Transverse colon (tissue), 4 donors: ENCODE measurements at regions not wholly inside any gene's neighbourhood (a gene's known extent, or its start where the extent isn't known, plus 50 kb on each side); places are given as distances from the start of the nearest gene placed in this dataset.

Experiments used
- CTCF ChIP-seq, 5 experiments: fragments of 200-600 bp in 3 of 5; fragments of 450-650 bp in 2 of 5; sonication (generic) in 3 of 5; IDR thresholded peaks; 1 replicate in 2 of 5; 2 replicates in 3 of 5; pipeline ENCODE4 v1.5.1; 2016 to 2017; ENCODE audit warnings: antibody characterized with exemption in 5 of 5, inconsistent platforms in 3 of 5, mild to moderate bottlenecking in 2 of 5, moderate library complexity in 1 of 5
- POLR2A ChIP-seq: fragments of 450-650 bp; IDR thresholded peaks from one replicate; pipeline ENCODE4 v1.6.1; 2016; ENCODE audit warnings: antibody characterized with exemption, mild to moderate bottlenecking, moderate library complexity
- POLR2AphosphoS5 ChIP-seq, 3 donors: sonication (generic); formaldehyde crosslinking; IDR thresholded peaks; one replicate each; pipeline ENCODE4 v1.6.1; 2016; ENCODE audit warnings: antibody characterized with exemption in 3 of 3

DNA sequence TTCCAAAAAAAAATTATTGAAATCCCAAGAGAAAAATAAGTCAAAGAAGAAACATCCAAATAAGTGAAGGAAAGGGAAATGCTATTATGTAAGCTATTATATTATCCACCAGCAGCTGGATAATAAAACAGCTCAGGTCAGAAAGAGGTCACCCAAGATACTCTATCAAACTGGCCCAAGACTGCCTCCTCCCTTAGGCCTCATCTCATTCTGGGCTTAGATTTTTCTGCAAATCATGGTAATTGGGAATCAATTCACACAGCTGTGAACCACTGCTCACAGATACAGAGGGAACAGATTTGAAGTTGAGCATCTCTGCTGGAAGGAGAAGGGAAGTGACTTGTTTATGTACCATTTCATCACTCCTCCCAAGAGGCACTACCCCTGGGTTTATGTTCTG is 294.6 kb upstream of the DPPA4 start:
- TF ChIP-seq POLR2AphosphoS5 (IDR thresholded peaks at IDR 0.05) (no peak), POLR2A (no peak), CTCF (IDR thresholded peaks at IDR 0.05) (no peak)
